HEK293 (cell line): ENCODE measurements at regions not wholly inside any gene's neighbourhood (a gene's known extent, or its start where the extent isn't known, plus 50 kb on each side); places are given as distances from the start of the nearest gene placed in this dataset.

ENCODE experiments used
- CTCF ChIA-PET: fragments of 350-600 bp; formaldehyde crosslinking; extraction: SDS; loops from one replicate; lab custom pipeline; 2021; ENCODE audit warnings: antibody characterized with exemption; lab: Yijun Ruan, JAX
- POLR2A ChIA-PET: fragments of 300-600 bp; formaldehyde crosslinking; extraction: SDS; loops from one replicate; lab custom pipeline; 2020; ENCODE audit warnings: antibody characterized with exemption, inconsistent platforms; lab: Yijun Ruan, JAX
- H3K27ac ChIP-seq: fragments of 200-500 bp; sonication (Bioruptor generic); 2 replicates; pipeline ENCODE4 v1.5.1; 2014; ENCODE audit warnings: low read depth, low read length, control low read depth, inconsistent platforms; ENCODE audit errors: extremely low read depth
- H3K36me3 ChIP-seq, 2 experiments: fragments of 200-500 bp in 1 of 2; sonication (Bioruptor generic) in 1 of 2; 1 replicate in 1 of 2; 2 replicates in 1 of 2; pipeline ENCODE4 v1.5.1; 2014 to 2017; ENCODE audit warnings: inconsistent platforms in 2 of 2, low read length in 2 of 2; ENCODE audit not compliant: control insufficient read depth in 2 of 2, insufficient read depth in 1 of 2
- H3K4me1 ChIP-seq: fragments of 200-500 bp; sonication (Bioruptor generic); 2 replicates; pipeline ENCODE4 v1.5.1; 2014; ENCODE audit warnings: mild to moderate bottlenecking, low read length, inconsistent platforms; ENCODE audit not compliant: control insufficient read depth, insufficient read depth
- H3K4me3 ChIP-seq: 2 replicates; pipeline ENCODE4 v1.5.1; 2011; ENCODE audit warnings: low read depth, mild to moderate bottlenecking, control low read depth, low read length, moderate library complexity
- H3K9me3 ChIP-seq: fragments of 200-500 bp; sonication (Bioruptor generic); 2 replicates; pipeline ENCODE4 v1.5.1; 2014; ENCODE audit warnings: low read depth, low read length, inconsistent platforms; ENCODE audit not compliant: control insufficient read depth, insufficient read depth
- FEZF1 ChIP-seq: fragments of 450-650 bp; formaldehyde crosslinking; IDR thresholded peaks from 2 replicates; pipeline ENCODE4 v1.5.1; 2016; ENCODE audit warnings: missing biosample characterization, missing genetic modification characterization
- PRDM1 ChIP-seq: fragments of 450-650 bp; formaldehyde crosslinking; IDR thresholded peaks from 2 replicates; pipeline ENCODE4; 2016; ENCODE audit warnings: missing biosample characterization, missing genetic modification characterization
- ZBTB7A ChIP-seq: fragments of 450-650 bp; formaldehyde crosslinking; IDR thresholded peaks from 2 replicates; pipeline ENCODE4 v1.5.1; 2016; ENCODE audit warnings: low read depth, missing biosample characterization, missing genetic modification characterization
- ZEB2 ChIP-seq: fragments of 450-650 bp; formaldehyde crosslinking; IDR thresholded peaks from 2 replicates; pipeline ENCODE4 v1.5.1; 2016; ENCODE audit warnings: missing biosample characterization, missing genetic modification characterization
- ZFP41 ChIP-seq: fragments of 450-650 bp; formaldehyde crosslinking; IDR thresholded peaks from 2 replicates; pipeline ENCODE4 v1.5.1; 2016; ENCODE audit warnings: missing biosample characterization, missing genetic modification characterization, borderline replicate concordance
- ZNF10 ChIP-seq: fragments of 450-650 bp; formaldehyde crosslinking; IDR thresholded peaks from 2 replicates; pipeline ENCODE4 v1.5.1; 2017; ENCODE audit warnings: missing biosample characterization, missing genetic modification characterization
- ZNF121 ChIP-seq: fragments of 450-650 bp; formaldehyde crosslinking; IDR thresholded peaks from 2 replicates; pipeline ENCODE4 v1.5.1; 2016; ENCODE audit warnings: missing biosample characterization, missing genetic modification characterization
- ZNF394 ChIP-seq: fragments of 450-650 bp; formaldehyde crosslinking; IDR thresholded peaks from 2 replicates; pipeline ENCODE4 v1.5.1; 2016; ENCODE audit warnings: missing biosample characterization, missing genetic modification characterization, mild to moderate bottlenecking, moderate library complexity, borderline replicate concordance
- ZNF404 ChIP-seq: fragments of 450-650 bp; formaldehyde crosslinking; IDR thresholded peaks from 2 replicates; pipeline ENCODE4 v1.5.1; 2017; ENCODE audit warnings: missing biosample characterization, missing genetic modification characterization
- ZNF658 ChIP-seq: fragments of 450-650 bp; formaldehyde crosslinking; IDR thresholded peaks from 2 replicates; pipeline ENCODE4; 2016; ENCODE audit warnings: missing biosample characterization, missing genetic modification characterization
- ZNF677 ChIP-seq: fragments of 450-650 bp; IDR thresholded peaks from 2 replicates; pipeline ENCODE4 v1.5.0; 2018; ENCODE audit warnings: missing biosample characterization, mild to moderate bottlenecking, missing genetic modification characterization, moderate library complexity
- ZNF792 ChIP-seq: fragments of 450-650 bp; formaldehyde crosslinking; IDR thresholded peaks from 2 replicates; pipeline ENCODE4 v1.5.1; 2016; ENCODE audit warnings: missing biosample characterization, missing genetic modification characterization
- TF ChIP-seq, protein P1 (sequence below): fragments of 450-650 bp; formaldehyde crosslinking; IDR thresholded peaks from 2 replicates; pipeline ENCODE4 v1.5.1; 2017; ENCODE audit warnings: missing biosample characterization, missing genetic modification characterization
- TF ChIP-seq, protein P2 (sequence below): fragments of 450-650 bp; formaldehyde crosslinking; IDR thresholded peaks from 2 replicates; pipeline ENCODE4 v1.5.1; 2016; ENCODE audit warnings: missing biosample characterization, missing genetic modification characterization, borderline replicate concordance
- TF ChIP-seq, protein P3 (sequence below): fragments of 450-650 bp; formaldehyde crosslinking; IDR thresholded peaks from 2 replicates; pipeline ENCODE4 v1.5.1; 2016; ENCODE audit warnings: missing biosample characterization, missing genetic modification characterization, borderline replicate concordance

DNA sequence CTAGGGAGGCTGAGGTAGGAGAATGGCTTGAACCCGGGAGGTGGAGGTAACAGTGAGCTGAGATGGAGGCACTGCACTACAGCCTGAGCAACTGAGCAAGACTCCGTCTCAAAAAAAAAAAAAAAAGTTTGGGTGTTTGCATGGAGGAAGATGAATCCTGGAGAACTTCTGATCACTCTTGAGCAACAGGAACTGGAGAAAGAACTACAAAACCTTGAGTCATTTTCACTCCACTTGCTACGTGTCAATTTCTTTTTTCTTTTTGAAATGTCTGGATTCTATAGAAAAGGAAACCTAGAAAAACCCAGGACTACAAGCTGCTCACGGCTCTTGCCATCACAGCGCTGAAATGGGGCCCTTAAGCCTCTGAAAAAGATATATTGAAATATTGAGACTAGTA is 189.6 kb upstream of the NRP1 start:
- POLR2A ChIA-PET, result no interaction called here
- Histone ChIP-seq H3K4me1 (peaks cover 5% of the 10 kb centered on the region; the same call in 1 of the 2 replicates), H3K4me3 (no peak overlapping the region), H3K9me3 (no peaks in the 10 kb centered on the region), H3K36me3 (no peaks in the 10 kb centered on the region), H3K27ac (no peak overlapping the region)
- CTCF ChIA-PET, result interaction anchor here (0.6 to 0.8 kb wide), 2 partner anchors 61 to 71 kb away, joined by 3 read pairs; no protein-coding TSS in a partner anchor
- no peak for TF ChIP-seq ZNF792 (tag by site-specific recombination)
- no peak for TF ChIP-seq ZNF394 (tag by site-specific recombination)
- TF ChIP-seq ZNF677, result no peak
- no peak for TF ChIP-seq FEZF1
- TF ChIP-seq ZEB2 (tag by site-specific recombination), result no peak
- no peak for TF ChIP-seq ZNF10 (tag by site-specific recombination)
- no peak for TF ChIP-seq ZBTB7A
- TF ChIP-seq ZFP41 (tag by site-specific recombination), result no peak
- TF ChIP-seq, protein P1, sequence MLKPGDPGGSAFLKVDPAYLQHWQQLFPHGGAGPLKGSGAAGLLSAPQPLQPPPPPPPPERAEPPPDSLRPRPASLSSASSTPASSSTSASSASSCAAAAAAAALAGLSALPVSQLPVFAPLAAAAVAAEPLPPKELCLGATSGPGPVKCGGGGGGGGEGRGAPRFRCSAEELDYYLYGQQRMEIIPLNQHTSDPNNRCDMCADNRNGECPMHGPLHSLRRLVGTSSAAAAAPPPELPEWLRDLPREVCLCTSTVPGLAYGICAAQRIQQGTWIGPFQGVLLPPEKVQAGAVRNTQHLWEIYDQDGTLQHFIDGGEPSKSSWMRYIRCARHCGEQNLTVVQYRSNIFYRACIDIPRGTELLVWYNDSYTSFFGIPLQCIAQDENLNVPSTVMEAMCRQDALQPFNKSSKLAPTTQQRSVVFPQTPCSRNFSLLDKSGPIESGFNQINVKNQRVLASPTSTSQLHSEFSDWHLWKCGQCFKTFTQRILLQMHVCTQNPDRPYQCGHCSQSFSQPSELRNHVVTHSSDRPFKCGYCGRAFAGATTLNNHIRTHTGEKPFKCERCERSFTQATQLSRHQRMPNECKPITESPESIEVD, result no peak
- TF ChIP-seq, protein P2, sequence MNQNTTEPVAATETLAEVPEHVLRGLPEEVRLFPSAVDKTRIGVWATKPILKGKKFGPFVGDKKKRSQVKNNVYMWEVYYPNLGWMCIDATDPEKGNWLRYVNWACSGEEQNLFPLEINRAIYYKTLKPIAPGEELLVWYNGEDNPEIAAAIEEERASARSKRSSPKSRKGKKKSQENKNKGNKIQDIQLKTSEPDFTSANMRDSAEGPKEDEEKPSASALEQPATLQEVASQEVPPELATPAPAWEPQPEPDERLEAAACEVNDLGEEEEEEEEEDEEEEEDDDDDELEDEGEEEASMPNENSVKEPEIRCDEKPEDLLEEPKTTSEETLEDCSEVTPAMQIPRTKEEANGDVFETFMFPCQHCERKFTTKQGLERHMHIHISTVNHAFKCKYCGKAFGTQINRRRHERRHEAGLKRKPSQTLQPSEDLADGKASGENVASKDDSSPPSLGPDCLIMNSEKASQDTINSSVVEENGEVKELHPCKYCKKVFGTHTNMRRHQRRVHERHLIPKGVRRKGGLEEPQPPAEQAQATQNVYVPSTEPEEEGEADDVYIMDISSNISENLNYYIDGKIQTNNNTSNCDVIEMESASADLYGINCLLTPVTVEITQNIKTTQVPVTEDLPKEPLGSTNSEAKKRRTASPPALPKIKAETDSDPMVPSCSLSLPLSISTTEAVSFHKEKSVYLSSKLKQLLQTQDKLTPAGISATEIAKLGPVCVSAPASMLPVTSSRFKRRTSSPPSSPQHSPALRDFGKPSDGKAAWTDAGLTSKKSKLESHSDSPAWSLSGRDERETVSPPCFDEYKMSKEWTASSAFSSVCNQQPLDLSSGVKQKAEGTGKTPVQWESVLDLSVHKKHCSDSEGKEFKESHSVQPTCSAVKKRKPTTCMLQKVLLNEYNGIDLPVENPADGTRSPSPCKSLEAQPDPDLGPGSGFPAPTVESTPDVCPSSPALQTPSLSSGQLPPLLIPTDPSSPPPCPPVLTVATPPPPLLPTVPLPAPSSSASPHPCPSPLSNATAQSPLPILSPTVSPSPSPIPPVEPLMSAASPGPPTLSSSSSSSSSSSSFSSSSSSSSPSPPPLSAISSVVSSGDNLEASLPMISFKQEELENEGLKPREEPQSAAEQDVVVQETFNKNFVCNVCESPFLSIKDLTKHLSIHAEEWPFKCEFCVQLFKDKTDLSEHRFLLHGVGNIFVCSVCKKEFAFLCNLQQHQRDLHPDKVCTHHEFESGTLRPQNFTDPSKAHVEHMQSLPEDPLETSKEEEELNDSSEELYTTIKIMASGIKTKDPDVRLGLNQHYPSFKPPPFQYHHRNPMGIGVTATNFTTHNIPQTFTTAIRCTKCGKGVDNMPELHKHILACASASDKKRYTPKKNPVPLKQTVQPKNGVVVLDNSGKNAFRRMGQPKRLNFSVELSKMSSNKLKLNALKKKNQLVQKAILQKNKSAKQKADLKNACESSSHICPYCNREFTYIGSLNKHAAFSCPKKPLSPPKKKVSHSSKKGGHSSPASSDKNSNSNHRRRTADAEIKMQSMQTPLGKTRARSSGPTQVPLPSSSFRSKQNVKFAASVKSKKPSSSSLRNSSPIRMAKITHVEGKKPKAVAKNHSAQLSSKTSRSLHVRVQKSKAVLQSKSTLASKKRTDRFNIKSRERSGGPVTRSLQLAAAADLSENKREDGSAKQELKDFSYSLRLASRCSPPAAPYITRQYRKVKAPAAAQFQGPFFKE, result no peak
- no peak for TF ChIP-seq ZNF658 (tag by site-specific recombination)

- no peaks in the 10 kb centered on the region for H3K36me3 ChIP-seq
- CTCF ChIA-PET, result no interaction called here
- POLR2A ChIA-PET, result no interaction called here
- H3K4me3 ChIP-seq, result no peak overlapping the region
- H3K9me3 ChIP-seq, result no peaks in the 10 kb centered on the region
- TF ChIP-seq ZNF121 (tag by site-specific recombination), result no peak
- TF ChIP-seq, protein P3, sequence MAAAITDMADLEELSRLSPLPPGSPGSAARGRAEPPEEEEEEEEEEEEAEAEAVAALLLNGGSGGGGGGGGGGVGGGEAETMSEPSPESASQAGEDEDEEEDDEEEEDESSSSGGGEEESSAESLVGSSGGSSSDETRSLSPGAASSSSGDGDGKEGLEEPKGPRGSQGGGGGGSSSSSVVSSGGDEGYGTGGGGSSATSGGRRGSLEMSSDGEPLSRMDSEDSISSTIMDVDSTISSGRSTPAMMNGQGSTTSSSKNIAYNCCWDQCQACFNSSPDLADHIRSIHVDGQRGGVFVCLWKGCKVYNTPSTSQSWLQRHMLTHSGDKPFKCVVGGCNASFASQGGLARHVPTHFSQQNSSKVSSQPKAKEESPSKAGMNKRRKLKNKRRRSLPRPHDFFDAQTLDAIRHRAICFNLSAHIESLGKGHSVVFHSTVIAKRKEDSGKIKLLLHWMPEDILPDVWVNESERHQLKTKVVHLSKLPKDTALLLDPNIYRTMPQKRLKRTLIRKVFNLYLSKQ (tag by site-specific recombination), result no peak
- peak; percentile 51; the same call in 1 of the 2 replicates for TF ChIP-seq PRDM1 (tag by site-specific recombination)
- TF ChIP-seq ZNF404 (tag by site-specific recombination), result no peak
- TF ChIP-seq, all 188 proteins: peak for 1
- H3K4me1 ChIP-seq, result peaks cover 5% of the 10 kb centered on the region; the same call in 1 of the 2 replicates
- no peak overlapping the region for H3K27ac ChIP-seq
Measured at GRCh38 chr10:33523236-33523792, 188.8 kb upstream of the NRP1 start.
